ENCODE measurements at regions not wholly inside any gene's neighbourhood (a gene's known extent, or its start where the extent isn't known, plus 50 kb on each side); places are given as distances from the start of the nearest gene placed in this dataset.
"Not testable (repeated sequence)": the region's sequence is repeated elsewhere in the genome, so short reads cannot be mapped to it uniquely, and the experiment has no call there.

GRCh38 chr2:84048964-84049363 lies 410.1 kb downstream of the SUCLG1 start:
- DNase-seq (ENCODE audit: low read depth): no peak

DNA sequence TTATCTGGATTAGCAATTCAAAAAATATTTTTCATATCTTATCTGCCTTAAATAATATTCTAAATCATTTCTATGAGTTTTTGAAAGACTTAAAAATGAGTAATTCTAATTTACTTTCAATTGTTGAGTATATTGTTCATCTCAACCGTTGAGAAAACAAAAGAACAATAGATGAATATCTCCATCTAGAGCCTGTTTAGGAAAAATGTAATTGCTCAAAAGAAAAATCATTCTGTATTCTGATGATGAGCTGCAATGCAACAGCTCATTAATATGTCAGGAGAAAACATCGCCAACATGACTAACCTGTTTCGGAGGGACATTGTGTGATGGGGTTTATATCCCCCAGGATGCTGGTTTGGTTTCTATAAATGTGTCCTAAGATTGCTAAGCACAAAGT lies 417.6 kb downstream of the SUCLG1 start:
- no peak for DNase-seq (ENCODE audit: low read depth)

DNA sequence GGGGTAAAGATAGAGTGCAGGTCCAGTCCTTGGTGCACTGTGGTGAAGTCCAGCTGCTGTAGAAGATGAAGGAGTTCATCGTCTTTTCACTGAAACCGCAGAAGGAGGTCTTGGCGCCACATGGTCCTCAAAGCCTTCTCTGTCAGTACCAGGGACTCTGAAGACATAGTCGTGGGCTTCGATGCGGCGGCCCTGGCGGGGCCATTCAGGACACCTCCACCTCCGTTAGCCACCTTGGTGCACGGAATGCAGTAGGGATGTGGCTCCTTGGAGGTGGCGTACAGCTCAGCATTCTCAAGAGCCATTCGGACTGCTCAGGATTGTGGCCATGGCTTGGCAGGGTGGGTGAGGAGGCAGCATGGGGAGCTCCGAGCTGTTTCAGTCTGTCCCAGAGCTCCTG lies 418.8 kb downstream of the SUCLG1 start:
- DNase-seq (ENCODE audit: low read depth): no peak

DNA sequence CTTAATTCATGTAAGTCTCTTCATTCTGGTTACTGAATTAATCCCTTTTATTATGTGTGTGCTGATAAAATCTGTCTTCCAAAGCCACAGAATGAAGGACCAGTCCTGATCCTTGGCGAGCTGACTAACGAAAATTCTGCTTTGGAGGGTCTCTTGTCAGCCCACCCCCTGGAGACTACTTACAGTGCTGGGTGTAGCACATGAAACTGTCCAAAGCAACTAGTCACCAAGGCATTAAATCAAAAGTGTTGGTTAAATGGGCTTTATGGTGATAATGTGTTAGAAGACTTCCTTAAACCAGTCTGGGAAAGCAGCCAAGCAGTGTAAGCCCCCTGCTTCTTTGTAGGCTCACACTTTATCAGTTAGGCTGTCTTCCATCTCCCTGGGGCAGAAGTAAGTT lies 420.2 kb downstream of the SUCLG1 start:
- no peak for DNase-seq (ENCODE audit: low read depth)

GRCh38 chr2:84033347-84033974 lies 425.6 kb downstream of the SUCLG1 start:
- DNase-seq (ENCODE audit: low read depth): no peak

DNA sequence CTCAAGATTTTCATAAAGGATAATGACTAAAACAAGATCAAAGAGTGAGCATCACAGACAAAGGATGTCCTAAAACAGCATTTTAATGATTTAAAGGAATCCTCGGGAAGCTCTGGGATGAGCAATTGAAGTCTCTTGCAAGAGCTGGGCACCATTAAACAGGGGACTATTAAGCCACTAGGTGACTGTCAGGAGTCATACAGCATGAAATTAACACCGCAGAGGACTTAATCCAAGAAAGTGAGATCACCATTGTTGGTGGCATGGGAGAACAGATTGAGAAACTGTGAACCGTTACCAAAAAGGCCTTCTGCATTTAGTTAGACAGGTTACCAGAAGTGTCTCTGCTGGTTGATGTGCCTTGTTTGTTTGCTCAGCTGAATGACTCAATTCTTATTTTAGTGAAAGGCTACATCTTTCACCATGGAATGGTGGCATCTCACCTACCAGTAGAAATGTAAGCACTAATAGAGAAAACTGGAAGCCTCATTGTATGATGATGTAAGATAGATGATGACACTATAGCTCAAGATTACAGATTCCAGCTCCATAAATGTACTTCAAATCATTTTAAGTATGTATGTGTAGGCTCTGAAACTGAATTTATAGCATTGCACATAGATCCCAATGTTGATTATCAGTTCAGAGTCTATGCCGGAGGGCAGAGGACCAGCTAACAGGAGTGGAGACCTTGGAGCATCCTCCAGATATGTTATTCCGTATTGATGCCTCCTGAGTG lies 427.6 kb downstream of the SUCLG1 start:
- DNase-seq (ENCODE audit: low read depth): no peak

GRCh38 chr2:84029903-84030575 lies 429.0 kb downstream of the SUCLG1 start:
- DNase-seq (ENCODE audit: low read depth): no peak

- DNase-seq (ENCODE audit: low read depth): no peak
These were observed 432.3 kb downstream of the SUCLG1 start for GRCh38 chr2:84026818-84027217.

- DNase-seq (ENCODE audit: low read depth): peak; percentile 11
These were observed 436.2 kb downstream of the SUCLG1 start for GRCh38 chr2:84022810-84023431.

DNA sequence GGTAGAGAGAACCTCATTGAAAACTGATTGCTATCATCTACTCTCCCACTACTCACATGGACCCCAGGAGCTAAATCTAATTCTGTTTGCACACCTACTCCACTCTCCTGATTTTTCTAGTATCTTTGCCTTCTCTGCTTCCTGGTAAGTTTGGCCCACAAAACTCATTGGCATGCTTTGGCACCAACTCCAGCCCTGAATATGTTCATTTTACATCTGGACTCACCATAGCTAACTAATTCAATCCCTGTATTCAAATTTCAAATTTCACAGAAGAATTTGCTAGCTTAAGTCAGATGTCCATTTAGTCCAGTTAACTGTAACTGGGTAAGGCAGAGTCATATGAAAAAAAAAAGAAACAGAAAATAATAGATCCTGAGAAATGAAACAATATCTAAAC lies 442.1 kb downstream of the SUCLG1 start:
- DNase-seq (ENCODE audit: low read depth): no peak

- no peak for DNase-seq (ENCODE audit: low read depth)
These were observed 442.9 kb downstream of the SUCLG1 start for GRCh38 chr2:84016183-84016582.

GRCh38 chr2:83997889-83998288 lies 461.2 kb downstream of the SUCLG1 start:
- DNase-seq (ENCODE audit: low read depth): no peak

GRCh38 chr2:83994633-83995179 lies 464.4 kb downstream of the SUCLG1 start:
- no peak for DNase-seq (ENCODE audit: low read depth)

DNA sequence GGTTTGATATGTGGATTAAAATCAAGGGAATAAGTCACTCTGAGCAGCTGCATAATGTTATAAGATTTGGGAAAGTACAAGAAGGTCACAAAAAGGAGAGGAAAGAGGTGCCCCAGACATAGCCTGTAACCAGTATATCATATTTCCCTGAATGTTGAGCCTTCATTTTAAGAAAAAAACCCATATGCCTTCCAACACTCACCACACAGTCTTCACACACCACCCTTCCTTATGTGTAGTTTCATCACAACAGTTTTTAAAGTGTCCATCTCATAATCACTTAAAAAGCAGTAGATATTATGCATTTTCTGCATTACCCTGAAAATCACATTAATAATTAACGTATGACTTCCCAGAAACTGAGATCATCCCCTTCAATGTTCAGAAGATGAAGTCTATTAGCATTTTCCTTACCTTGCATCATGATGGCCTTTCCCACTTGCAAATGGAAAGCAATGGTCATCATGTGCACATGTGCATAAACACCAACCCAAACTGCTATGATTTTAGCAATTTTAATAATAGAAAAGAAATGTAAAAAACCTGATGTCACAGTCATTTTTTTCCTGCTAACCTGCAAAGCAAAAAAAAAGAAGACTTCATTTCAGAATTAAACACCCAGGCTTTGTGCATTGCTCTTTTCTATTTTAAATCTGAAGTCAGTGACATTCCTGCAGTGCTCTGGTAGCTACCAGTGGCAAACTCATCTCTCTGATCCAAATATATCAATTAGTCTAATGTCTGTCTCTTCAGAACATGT lies 465.0 kb downstream of the SUCLG1 start:
- DNase-seq (ENCODE audit: low read depth): no peak

DNA sequence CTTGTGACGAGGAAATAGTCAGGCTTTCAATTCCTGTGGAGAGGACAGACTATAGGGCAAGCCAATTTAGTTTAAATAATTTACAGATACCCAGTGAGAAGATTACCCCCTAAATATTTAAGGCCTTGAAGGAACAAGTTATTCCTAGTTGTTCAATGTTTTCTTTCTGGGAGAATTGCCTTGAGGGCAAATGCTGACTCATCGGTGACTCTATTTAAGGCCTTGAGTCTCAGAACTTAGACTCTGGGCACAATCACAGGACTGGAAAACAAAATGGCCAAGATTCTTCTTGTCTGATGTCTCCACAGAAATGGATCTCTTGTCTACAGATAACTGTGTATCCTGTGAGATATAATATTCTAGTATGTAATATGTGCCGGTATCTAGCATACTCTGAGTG lies 467.1 kb downstream of the SUCLG1 start:
- peak; percentile 1 for DNase-seq (ENCODE audit: low read depth)

GRCh38 chr2:83990636-83991035 lies 468.4 kb downstream of the SUCLG1 start:
- no peak for DNase-seq (ENCODE audit: low read depth)

DNA sequence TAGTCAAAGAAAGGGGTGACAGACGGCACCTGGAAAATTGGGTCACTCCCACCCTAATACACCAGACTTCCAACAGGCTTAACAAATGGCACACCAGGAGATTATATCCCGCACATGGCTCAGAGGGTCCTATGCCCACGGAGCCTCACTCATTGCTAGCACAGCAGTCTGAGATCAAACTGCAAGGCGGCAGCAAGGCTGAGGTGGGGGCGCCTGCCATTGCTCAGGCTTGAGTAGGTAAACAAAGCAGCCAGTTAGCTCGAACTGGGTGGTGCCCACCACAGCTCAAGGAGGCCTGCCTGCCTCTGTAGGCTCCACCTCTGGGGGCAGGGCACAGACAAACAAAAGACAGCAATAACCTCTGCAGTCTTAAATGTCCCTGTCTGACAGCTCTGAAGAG lies 482.5 kb downstream of the SUCLG1 start:
- not testable (repeated sequence) for DNase-seq (ENCODE audit: low read depth)

GRCh38 chr2:83972128-83972527 lies 487.0 kb downstream of the SUCLG1 start:
- no peak for DNase-seq (ENCODE audit: low read depth)

DNA sequence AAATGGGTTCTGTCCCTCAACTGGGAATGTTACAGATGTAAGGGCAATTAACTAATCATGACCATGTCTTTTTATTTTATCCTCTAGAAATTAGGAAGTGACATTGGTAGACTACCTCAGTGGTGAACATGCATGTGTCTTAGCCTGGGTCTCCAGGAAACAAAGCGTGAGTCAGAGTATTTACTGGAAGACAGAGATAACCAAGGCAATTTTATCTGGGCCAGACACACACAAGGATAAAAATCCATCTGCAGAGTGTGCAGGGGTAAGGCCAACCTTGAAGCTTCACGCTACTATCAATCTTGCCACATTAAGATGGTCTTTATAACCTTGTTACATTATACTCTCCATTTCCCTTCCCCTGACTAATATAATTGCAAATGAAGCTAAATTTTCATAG lies 487.5 kb downstream of the SUCLG1 start:
- DNase-seq (ENCODE audit: low read depth): peak; percentile 1

GRCh38 chr2:83970217-83970929 lies 488.7 kb downstream of the SUCLG1 start:
- DNase-seq (ENCODE audit: low read depth): no peak

DNA sequence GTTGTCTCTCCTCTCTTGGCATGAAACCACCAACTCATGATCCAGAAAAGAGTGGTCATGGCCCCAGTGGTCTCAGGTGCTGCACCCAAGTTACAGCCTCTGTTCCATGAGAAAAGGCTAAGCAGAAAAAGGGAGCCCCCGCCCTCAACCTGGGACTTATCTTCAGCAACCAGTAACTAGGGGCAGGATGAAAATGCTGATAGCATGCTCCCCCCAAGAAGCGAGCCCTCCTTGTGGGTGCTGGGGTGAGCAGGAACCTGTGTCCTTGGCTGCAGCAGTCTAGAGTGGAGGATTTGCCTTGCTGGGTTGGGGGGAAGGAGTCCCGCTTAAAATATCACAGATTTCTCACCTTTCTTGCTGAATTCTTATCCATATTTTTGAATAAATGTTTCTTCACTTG lies 490.0 kb downstream of the SUCLG1 start:
- no peak for DNase-seq (ENCODE audit: low read depth)
